RCC 7860 (cell line): ENCODE measurements at regions not wholly inside any gene's neighbourhood (a gene's known extent, or its start where the extent isn't known, plus 50 kb on each side); places are given as distances from the start of the nearest gene placed in this dataset.
"Not testable (repeated sequence)": the region's sequence is repeated elsewhere in the genome, so short reads cannot be mapped to it uniquely, and the experiment has no call there.

Source experiments
- DNase-seq: peaks from one replicate; pipeline ENCODE4 v3.0.0-alpha.2; 2015; ENCODE audit warnings: low spot score
- FAIRE-seq: peaks from 2 replicates; lab custom pipeline; 2012; peaks lifted over from hg19 to GRCh38; lab: Jason Lieb, UNC

GRCh38 chr2:16378031-16378430, 287.6 kb downstream of the CYRIA start:
- FAIRE-seq, result no peak

GRCh38 chr2:16375981-16376380, 289.7 kb downstream of the CYRIA start:
- no peak for FAIRE-seq
- no peak for DNase-seq

More at GRCh38 chr2:16378031-16378430, 287.6 kb downstream of the CYRIA start:
- no peak for DNase-seq

GRCh38 chr2:16375351-16375750, 290.3 kb downstream of the CYRIA start:
- no peak for FAIRE-seq
- DNase-seq, result no peak

- no peak for FAIRE-seq
- DNase-seq, result no peak
Observed at GRCh38 chr2:16374671-16375070, 291.0 kb downstream of the CYRIA start.

- FAIRE-seq (no peak), DNase-seq (no peak)
Observed at GRCh38 chr2:16373341-16373740, 292.3 kb downstream of the CYRIA start.

GRCh38 chr2:16371751-16372150, 293.9 kb downstream of the CYRIA start:
- DNase-seq (no peak), FAIRE-seq (no peak)

GRCh38 chr2:16368951-16369350, 296.7 kb downstream of the CYRIA start:
- DNase-seq (no peak), FAIRE-seq (no peak)

- no peak for FAIRE-seq
- DNase-seq, result no peak
Observed at GRCh38 chr2:16368328-16368727, 297.3 kb downstream of the CYRIA start.

GRCh38 chr2:16365366-16365765, 300.3 kb downstream of the CYRIA start:
- no peak for DNase-seq
- FAIRE-seq, result no peak

GRCh38 chr2:16363581-16363980, 302.1 kb downstream of the CYRIA start:
- DNase-seq (no peak), FAIRE-seq (no peak)

GRCh38 chr2:16362611-16363010, 303.0 kb downstream of the CYRIA start:
- FAIRE-seq (no peak), DNase-seq (no peak)

- FAIRE-seq, result no peak
- no peak for DNase-seq
Observed at GRCh38 chr2:16361261-16361995, 304.2 kb downstream of the CYRIA start.

GRCh38 chr2:16359961-16360360, 305.7 kb downstream of the CYRIA start:
- DNase-seq (no peak), FAIRE-seq (no peak)

- FAIRE-seq, result no peak
- no peak for DNase-seq
Observed at GRCh38 chr2:16357188-16357587, 308.4 kb downstream of the CYRIA start.

GRCh38 chr2:16351541-16351940, 314.1 kb downstream of the CYRIA start:
- no peak for DNase-seq
- FAIRE-seq, result no peak

- no peak for DNase-seq
Observed at GRCh38 chr2:16351137-16351536, 314.5 kb downstream of the CYRIA start.

GRCh38 chr2:16350211-16350610, 315.4 kb downstream of the CYRIA start:
- no peak for FAIRE-seq
- no peak for DNase-seq

More at GRCh38 chr2:16351137-16351536, 314.5 kb downstream of the CYRIA start:
- no peak for FAIRE-seq

GRCh38 chr2:16349811-16350210, 315.8 kb downstream of the CYRIA start:
- DNase-seq (no peak), FAIRE-seq (no peak)

- FAIRE-seq, result no peak
- no peak for DNase-seq
Observed at GRCh38 chr2:16348821-16349515, 316.7 kb downstream of the CYRIA start.

GRCh38 chr2:16346671-16347070, 319.0 kb downstream of the CYRIA start:
- FAIRE-seq, result no peak
- DNase-seq, result no peak

GRCh38 chr2:16345231-16345630, 320.4 kb downstream of the CYRIA start:
- DNase-seq, FAIRE-seq: not testable (repeated sequence)

- FAIRE-seq (no peak), DNase-seq (no peak)
Observed at GRCh38 chr2:16339206-16339605, 326.4 kb downstream of the CYRIA start.
